ENCODE measurements at regions not wholly inside any gene's neighbourhood (a gene's known extent, or its start where the extent isn't known, plus 50 kb on each side); places are given as distances from the start of the nearest gene placed in this dataset.

- TF ChIP-seq EZH2phosphoT487 (IDR thresholded peaks at IDR 0.05; ENCODE audit: insufficient read depth, low read depth) (no peak), EZH2 (IDR thresholded peaks at IDR 0.05; ENCODE audit: insufficient read depth, poor library complexity, severe bottlenecking) (no peak)
- Histone ChIP-seq H3K4me1 (ENCODE audit: insufficient read depth) (no peaks in the 10 kb centered on the region), H3K9ac (no peak overlapping the region), H3F3A (ENCODE audit: insufficient read depth) (no peaks in the 10 kb centered on the region), H3K79me2 (ENCODE audit: insufficient read depth) (no peaks in the 10 kb centered on the region), H2AFZ (no peak overlapping the region), H4K20me1 (ENCODE audit: insufficient read depth) (no peaks in the 10 kb centered on the region), H3K9me3 (ENCODE audit: low read depth) (no peaks in the 10 kb centered on the region), H3K27ac (no peak overlapping the region), H3K36me3 (ENCODE audit: low read depth) (no peaks in the 10 kb centered on the region), H3K4me2 (ENCODE audit: unreplicated experiment) (no peak overlapping the region), H3K27me3 (replicated peaks; ENCODE audit: insufficient read depth) (no peaks in the 10 kb centered on the region; the same call in 1 of the 2 replicates), H3K9me2 (ENCODE audit: insufficient read depth) (no peaks in the 10 kb centered on the region), H3K4me3 (no peak overlapping the region)
- no peak for DNase-seq
- in situ Hi-C loops (cut with MboI), result no loop called here
- WGBS, 2 experiments (ENCODE audit: low coverage in 1 of 2, low lambda C conversion rate in 2 of 2, missing lambda C conversion rate in 2 of 2), result 15 to 17% methylated on average over 1 of the region's 1 CpG
Observed at GRCh38 chr2:167860082-167860481, 387.3 kb downstream of the STK39 start.

GRCh38 chr2:167859676-167860075, 387.7 kb downstream of the STK39 start:
- no peak overlapping the region for H3K4me2 ChIP-seq (ENCODE audit: unreplicated experiment)
- no peak overlapping the region for H2AFZ ChIP-seq
- no peaks in the 10 kb centered on the region for H3K79me2 ChIP-seq (ENCODE audit: insufficient read depth)
- H3K9ac ChIP-seq, result no peak overlapping the region
- no peaks in the 10 kb centered on the region for H3K9me2 ChIP-seq (ENCODE audit: insufficient read depth)
- H3K4me3 ChIP-seq, result no peak overlapping the region
- no peaks in the 10 kb centered on the region for H3K9me3 ChIP-seq (ENCODE audit: low read depth)
- no peak for DNase-seq
- H3K36me3 ChIP-seq (ENCODE audit: low read depth), result no peaks in the 10 kb centered on the region
- no peak overlapping the region for H3K27ac ChIP-seq
- TF ChIP-seq EZH2 (IDR thresholded peaks at IDR 0.05; ENCODE audit: insufficient read depth, poor library complexity, severe bottlenecking), result no peak
- no peak for TF ChIP-seq EZH2phosphoT487 (IDR thresholded peaks at IDR 0.05; ENCODE audit: insufficient read depth, low read depth)
- no peaks in the 10 kb centered on the region; the same call in 1 of the 2 replicates for H3K27me3 ChIP-seq (replicated peaks; ENCODE audit: insufficient read depth)
- no peaks in the 10 kb centered on the region for H4K20me1 ChIP-seq (ENCODE audit: insufficient read depth)
- no peaks in the 10 kb centered on the region for H3K4me1 ChIP-seq (ENCODE audit: insufficient read depth)
- H3F3A ChIP-seq (ENCODE audit: insufficient read depth), result no peaks in the 10 kb centered on the region
- in situ Hi-C loops (cut with MboI), result no loop called here
- WGBS, 2 experiments (ENCODE audit: low coverage in 1 of 2, low lambda C conversion rate in 2 of 2, missing lambda C conversion rate in 2 of 2), result 52 to 55% methylated on average over 1 of the region's 1 CpG

GRCh38 chr2:167858086-167858485, 389.3 kb downstream of the STK39 start:
- Histone ChIP-seq H3K9me2 (ENCODE audit: insufficient read depth) (no peaks in the 10 kb centered on the region), H3K4me2 (ENCODE audit: unreplicated experiment) (no peak overlapping the region), H2AFZ (no peak overlapping the region), H3K9ac (no peak overlapping the region), H3K9me3 (ENCODE audit: low read depth) (no peaks in the 10 kb centered on the region), H3K27ac (no peak overlapping the region), H3F3A (ENCODE audit: insufficient read depth) (no peaks in the 10 kb centered on the region), H3K27me3 (replicated peaks; ENCODE audit: insufficient read depth) (no peaks in the 10 kb centered on the region; the same call in 1 of the 2 replicates), H4K20me1 (ENCODE audit: insufficient read depth) (no peaks in the 10 kb centered on the region), H3K4me1 (ENCODE audit: insufficient read depth) (no peaks in the 10 kb centered on the region), H3K36me3 (ENCODE audit: low read depth) (no peaks in the 10 kb centered on the region), H3K4me3 (no peak overlapping the region), H3K79me2 (ENCODE audit: insufficient read depth) (no peaks in the 10 kb centered on the region)
- in situ Hi-C loops (cut with MboI), result no loop called here
- DNase-seq, result no peak
- WGBS, 2 experiments (ENCODE audit: low coverage in 1 of 2, low lambda C conversion rate in 2 of 2, missing lambda C conversion rate in 2 of 2), result 41% methylated on average over 4 of the region's 4 CpGs
- no peak for TF ChIP-seq EZH2 (IDR thresholded peaks at IDR 0.05; ENCODE audit: insufficient read depth, poor library complexity, severe bottlenecking)
- TF ChIP-seq EZH2phosphoT487 (IDR thresholded peaks at IDR 0.05; ENCODE audit: insufficient read depth, low read depth), result no peak

DNA sequence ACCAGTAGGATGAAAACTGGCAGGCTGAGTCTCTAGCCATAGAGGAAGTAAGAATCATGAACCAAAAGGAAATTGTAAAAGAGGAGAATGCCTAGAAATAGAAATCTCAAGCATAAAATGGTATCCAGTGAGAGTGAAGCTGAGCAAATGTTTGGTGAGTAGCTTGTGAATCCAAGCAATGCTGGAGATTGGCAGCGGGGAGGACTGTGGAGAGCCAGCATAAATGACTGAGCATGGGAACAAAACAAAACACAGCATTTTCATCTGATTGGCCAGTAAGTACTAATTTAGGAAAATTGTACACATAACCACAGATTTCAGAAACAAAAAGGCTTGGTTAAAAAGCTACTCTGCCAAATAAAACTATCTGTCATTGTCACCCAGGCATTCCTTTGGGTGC, 390.0 kb downstream of the STK39 start:
- Histone ChIP-seq H3K9me3 (ENCODE audit: low read depth) (no peaks in the 10 kb centered on the region), H3K4me3 (no peak overlapping the region), H3K9me2 (ENCODE audit: insufficient read depth) (no peaks in the 10 kb centered on the region), H3K79me2 (ENCODE audit: insufficient read depth) (no peaks in the 10 kb centered on the region), H3K4me2 (ENCODE audit: unreplicated experiment) (no peak overlapping the region), H3K27me3 (replicated peaks; ENCODE audit: insufficient read depth) (no peaks in the 10 kb centered on the region; the same call in 1 of the 2 replicates), H2AFZ (no peak overlapping the region), H3F3A (ENCODE audit: insufficient read depth) (no peaks in the 10 kb centered on the region), H3K36me3 (ENCODE audit: low read depth) (no peaks in the 10 kb centered on the region), H3K4me1 (ENCODE audit: insufficient read depth) (no peaks in the 10 kb centered on the region), H3K9ac (no peak overlapping the region), H4K20me1 (ENCODE audit: insufficient read depth) (no peaks in the 10 kb centered on the region), H3K27ac (no peak overlapping the region)
- no peak for DNase-seq
- in situ Hi-C loops (cut with MboI), result no loop called here
- TF ChIP-seq EZH2phosphoT487 (IDR thresholded peaks at IDR 0.05; ENCODE audit: insufficient read depth, low read depth), result no peak
- WGBS, 2 experiments (ENCODE audit: low coverage in 1 of 2, low lambda C conversion rate in 2 of 2, missing lambda C conversion rate in 2 of 2), result 57 to 62% methylated on average over 1 of the region's 1 CpG

DNA sequence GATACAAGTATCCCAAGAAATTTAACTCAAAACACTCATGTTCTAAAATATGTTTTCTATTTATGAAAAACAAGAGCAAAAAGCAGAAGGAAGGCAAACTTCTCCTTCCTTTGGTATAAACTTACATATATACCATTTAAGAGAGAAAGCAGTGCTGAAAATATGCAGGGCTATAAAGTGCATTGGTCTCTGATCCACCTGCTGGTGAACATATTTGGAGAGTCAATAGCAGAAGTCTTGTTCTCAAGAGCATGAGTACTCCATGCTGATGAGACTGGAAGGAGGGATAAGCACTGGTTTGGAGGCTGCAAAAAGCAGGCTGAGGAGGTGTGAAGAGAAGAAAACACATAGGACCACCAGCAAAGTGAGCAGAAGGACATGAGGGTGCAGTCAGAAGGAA, 391.2 kb downstream of the STK39 start:
- no peak overlapping the region for H3K4me2 ChIP-seq (ENCODE audit: unreplicated experiment)
- no peak for TF ChIP-seq EZH2phosphoT487 (IDR thresholded peaks at IDR 0.05; ENCODE audit: insufficient read depth, low read depth)
- in situ Hi-C loops (cut with MboI), result no loop called here

More for the DNA sequence above, 391.2 kb downstream of the STK39 start:
- Histone ChIP-seq H3K4me1 (ENCODE audit: insufficient read depth) (no peaks in the 10 kb centered on the region), H2AFZ (no peak overlapping the region), H3K36me3 (ENCODE audit: low read depth) (no peaks in the 10 kb centered on the region), H3K27ac (no peak overlapping the region), H3K79me2 (ENCODE audit: insufficient read depth) (no peaks in the 10 kb centered on the region), H3K27me3 (replicated peaks; ENCODE audit: insufficient read depth) (no peaks in the 10 kb centered on the region; the same call in 1 of the 2 replicates), H3K9ac (no peak overlapping the region), H3K4me3 (no peak overlapping the region), H3K9me3 (ENCODE audit: low read depth) (no peaks in the 10 kb centered on the region), H3F3A (ENCODE audit: insufficient read depth) (no peaks in the 10 kb centered on the region), H3K9me2 (ENCODE audit: insufficient read depth) (no peaks in the 10 kb centered on the region), H4K20me1 (ENCODE audit: insufficient read depth) (no peaks in the 10 kb centered on the region)
- no peak for DNase-seq

Data from GM23248 (cell line).